NCI-H748 treated with DMSO at 0.1 percent for 48 hours (cell line): ENCODE measurements at regions not wholly inside any gene's neighbourhood (a gene's known extent, or its start where the extent isn't known, plus 50 kb on each side); places are given as distances from the start of the nearest gene placed in this dataset.

Experiments used
- DNase-seq: peaks from one replicate; lab custom pipeline; 2025; lab: John Stamatoyannopoulos, UW

DNA sequence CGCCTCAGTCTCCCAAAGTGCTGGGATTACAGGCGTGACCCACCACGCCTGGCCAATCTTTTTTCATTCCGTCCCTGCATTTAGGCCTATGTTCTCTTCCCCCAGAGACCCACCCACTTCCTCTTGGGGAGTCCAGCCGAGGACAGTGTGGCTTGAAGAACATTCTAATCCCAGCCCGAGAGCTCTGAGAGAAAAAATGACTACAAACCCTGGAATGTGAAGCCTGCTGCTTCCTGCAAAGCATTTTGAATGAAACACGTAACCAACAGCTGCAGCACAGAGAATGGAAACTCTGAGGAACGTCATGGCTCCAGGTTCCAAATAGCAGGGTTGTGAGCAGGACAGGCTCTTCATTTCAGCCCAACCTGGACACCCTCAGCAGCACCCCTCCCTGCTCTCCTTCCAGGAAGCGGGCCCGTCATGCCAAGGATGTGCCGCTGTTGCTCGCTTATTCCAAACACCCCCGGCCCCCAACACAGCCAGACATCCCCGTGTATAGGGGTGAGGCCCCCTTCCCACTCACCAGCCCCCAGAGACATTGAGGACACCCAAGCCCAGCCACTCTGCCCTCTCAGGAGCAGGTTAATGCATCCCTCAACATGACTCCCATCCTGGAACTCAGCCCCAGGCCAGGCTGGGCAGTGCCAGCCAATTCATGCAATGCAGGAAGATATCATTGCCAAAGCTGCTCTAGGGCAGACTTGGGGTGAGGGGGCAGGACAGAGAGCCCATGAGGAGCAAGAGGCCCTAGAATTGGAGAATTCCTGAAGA is 139.8 kb downstream of the ZFP36L2 start:
- DNase-seq: no peak

- DNase-seq: no peak
These were observed 140.5 kb downstream of the ZFP36L2 start for GRCh38 chr2:43085929-43086328.

GRCh38 chr2:43085505-43085904 is 140.9 kb downstream of the ZFP36L2 start:
- DNase-seq: no peak

DNA sequence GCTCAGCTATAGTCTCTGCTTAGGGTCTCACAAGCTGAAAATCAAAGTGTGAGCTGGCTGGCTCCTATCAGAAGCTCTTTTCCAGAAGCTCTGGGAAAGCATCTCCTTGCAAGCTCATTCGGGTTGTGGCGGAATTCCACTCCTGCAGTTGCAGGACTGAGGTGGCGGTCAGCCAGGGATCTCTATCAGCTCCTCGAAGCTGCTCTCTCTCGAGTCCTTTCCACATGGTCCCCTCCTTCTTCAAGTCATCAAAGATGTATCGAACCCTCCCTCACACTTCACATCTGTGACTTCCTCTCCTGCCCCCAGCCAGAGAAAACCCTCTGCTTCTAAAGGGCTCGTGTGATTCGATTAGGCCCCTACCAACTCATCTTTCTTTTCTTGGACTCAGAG is 141.7 kb downstream of the ZFP36L2 start:
- DNase-seq: no peak

DNA sequence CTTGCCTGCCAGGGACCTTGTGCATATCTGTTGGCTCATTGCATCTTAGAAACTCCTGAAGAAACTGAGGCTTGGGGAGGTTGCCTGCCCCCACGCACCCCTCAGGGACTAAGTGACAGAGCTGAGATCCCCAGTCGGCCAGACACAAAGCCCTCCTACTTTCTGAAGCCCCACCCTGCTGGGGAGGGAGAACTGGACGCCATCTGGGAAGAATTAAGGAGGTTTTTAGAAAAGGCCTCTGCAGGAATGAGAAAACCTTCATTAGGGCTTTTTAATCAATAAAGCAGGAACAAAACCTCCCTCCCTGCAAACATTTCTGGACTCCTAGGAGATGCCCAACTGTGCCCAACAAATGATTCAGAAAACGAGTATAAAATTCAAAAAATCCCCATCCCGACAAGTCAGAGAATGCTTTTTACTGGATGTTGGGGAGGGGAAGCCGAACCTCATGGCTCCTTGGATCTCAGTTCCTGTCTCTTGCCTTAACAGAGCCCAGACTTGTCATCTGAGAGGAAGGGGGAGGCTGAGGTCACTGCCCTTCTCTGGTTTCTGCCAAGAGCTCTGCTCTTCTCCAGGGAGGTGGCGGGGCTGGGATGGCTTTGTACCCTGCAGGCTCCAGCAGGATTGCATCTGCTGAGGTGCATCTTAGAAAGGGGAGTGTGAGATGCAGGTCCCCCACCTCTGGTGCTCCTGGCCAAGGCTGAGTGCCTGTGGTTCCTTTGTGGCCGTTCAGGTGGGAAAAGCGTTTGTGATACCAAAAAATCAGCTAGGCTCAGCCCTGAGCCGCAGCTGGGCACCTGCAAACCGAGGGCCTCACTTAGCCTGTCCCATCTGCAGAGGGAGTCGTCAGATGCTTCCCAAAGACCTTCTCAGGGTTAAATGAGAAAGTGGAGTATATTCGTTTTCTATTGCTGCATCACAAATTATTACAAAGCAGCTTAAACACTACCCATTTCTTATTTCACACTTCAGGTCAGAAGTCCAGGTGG is 142.4 kb downstream of the ZFP36L2 start:
- DNase-seq: no peak

DNA sequence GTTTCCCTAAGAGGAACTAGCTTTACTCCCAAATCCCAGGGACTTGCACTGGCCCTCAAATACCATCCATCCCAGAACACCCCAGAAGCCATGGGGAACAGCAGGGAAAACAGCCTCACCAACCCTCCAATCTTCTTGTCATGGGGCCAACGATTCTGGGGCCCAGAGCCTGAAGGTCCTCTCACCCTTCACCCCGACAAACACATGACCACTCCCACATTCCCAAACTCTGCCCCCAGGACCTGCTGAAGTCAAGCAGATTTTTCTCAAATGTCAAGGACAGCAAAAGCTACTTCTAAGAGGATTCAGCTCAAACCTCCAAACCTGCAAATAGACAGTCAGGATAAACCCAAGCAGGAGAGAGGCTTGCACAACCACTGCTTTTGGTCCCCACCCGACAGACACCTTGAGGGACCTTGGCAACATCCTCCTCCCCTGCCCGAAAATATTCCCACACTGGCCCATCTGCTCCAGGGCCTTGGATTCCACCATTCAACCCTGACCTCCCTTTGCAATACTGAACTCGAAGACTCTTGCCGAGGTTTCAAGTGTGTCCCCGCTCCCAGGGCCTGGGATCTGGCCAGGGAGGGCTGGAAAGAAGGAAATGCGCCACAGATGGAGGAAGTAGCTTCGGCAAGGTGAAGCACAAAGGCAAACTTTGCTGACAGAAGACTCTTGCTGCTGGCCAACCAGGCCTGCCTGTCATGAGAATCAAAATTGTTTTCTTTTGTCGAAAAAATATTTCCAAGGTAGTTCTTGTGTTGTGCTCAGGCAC is 143.3 kb downstream of the ZFP36L2 start:
- DNase-seq: no peak

DNA sequence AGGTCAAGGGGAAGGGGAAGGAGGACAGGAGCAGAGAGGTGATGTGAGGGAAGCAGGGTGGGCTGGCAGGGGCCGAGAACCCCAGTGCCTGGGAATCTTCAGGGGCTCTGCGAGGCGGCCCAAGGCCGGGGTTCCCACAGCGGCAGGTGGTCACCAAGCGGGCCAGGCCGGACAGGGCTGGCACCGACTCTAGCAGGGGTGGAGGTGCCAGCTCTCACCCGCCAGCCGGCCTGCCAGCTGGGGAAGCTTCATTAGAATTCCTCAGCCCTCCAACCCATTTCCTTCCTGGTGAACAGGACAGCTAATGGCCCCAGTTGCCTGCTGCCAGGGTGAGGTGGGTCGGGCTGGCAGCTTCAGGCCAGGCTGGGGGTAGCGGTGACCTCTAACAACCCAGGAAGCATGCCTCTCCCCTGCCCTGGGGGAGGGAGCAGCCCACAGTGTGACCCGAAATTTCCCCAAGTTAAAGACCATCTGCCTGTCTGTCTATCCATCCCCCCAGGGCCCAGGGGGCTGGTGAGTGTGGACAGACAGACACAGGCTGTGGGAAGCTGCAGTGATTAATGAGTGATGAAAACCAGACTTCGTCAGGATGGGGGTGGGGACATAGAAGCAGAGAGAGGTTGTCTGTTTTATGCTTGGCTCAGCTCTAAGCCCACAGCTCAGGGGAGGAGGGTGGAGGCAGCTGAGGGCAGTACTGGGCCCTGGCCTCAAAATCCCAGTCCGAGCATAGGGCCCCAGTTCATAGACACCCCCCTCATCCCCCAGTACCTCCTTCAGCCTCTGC is 144.1 kb downstream of the ZFP36L2 start:
- DNase-seq: no peak

DNA sequence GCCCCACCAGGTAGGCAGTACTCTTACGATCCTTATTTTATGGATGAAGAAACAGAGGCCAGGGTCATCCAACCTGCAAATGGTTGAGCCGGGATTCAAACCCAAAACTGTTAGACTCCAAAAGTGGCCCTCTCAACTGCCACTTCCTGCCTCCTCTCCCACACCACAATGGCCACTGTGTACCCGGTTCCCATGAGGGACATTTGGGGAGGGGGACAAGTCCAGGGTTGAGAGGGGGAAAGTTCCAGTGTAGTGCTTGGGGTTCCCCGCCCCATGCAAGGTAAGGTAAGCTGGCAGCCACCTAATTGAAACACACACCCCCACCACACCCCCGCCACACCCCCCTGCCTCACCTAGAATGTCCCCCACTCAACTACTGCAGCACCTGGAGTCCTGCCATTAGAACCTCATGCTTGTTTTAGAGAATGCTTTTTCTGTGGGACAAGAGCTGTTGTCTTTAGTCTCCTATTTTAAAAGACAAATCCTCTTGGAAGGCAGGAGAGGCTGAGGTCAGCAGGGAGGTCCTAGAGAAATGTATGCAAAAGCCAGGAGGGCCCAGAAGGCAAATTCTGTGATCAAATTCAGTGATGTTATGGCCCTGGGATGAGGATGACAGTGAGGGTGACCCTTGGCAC is 145.2 kb downstream of the ZFP36L2 start:
- DNase-seq: no peak

DNA sequence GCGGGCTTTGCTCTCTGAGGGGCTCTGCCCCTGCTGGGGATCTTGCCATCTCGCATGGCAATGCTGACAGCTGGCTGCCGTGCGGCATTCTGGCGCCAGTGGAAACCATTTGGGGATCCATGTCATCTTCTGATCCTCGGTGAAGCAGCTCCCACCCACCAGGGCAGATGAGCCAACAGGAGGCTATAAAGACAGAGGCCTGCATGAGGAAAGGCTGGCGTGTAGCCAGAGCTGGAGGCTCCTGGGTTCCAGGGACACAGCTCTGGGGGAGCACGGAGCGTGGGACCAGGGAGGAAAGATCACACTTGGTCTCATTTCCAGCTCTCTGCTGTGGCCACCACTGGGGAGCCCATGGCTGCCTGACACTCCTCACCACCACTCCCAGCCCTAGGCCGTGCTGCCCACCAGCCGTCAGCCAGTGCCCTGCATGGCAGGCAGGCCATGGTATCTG is 145.8 kb downstream of the ZFP36L2 start:
- no peak for DNase-seq

DNA sequence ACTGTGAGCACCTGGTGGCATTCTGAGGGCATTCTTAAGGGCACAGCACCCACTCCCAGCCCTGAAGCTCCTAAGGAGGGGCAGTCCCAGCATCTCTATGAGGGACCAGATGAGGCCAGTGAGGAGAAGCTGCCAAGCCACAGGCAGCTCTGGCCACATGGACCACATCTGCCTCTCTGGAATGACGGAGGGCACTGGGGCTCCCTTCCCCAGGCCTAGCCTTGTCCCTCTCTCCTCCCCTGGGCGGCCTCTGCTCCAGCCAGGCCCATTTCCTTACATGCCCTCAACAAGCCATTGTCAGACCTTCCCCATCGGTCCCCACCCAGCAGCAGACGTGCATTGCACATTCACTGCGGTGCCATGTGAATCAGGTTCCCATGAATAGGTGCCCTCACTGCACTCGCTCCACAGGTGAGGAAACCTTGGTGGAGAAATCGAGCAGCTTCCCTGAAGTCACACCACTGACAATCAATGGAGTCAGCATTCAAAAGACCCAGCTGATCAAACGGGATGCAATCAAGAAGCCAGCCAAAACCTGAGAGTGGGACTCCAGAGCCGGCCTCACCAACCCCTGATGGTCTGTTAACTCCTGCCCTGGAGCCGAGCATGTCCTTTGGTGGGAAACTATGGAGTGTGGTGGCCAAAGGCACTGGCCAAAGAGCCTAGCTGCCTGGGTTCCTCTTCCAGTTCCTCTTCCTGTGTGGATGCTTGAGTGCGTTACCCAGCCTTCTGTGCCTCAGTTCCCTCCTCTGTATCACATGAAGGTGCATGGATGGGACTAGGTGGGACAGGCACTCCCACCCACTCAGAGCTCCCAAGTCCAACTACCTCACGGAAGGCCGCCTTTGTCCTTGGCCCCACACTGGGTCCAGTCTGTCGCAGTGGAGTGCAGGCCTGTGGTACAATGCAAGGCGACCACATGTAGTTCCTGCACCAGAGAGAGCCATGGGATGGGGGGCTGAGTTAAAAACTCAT is 147.3 kb downstream of the ZFP36L2 start:
- DNase-seq: no peak

GRCh38 chr2:43078301-43078700 is 148.1 kb downstream of the ZFP36L2 start:
- no peak for DNase-seq

GRCh38 chr2:43077876-43078275 is 148.5 kb downstream of the ZFP36L2 start:
- no peak for DNase-seq

DNA sequence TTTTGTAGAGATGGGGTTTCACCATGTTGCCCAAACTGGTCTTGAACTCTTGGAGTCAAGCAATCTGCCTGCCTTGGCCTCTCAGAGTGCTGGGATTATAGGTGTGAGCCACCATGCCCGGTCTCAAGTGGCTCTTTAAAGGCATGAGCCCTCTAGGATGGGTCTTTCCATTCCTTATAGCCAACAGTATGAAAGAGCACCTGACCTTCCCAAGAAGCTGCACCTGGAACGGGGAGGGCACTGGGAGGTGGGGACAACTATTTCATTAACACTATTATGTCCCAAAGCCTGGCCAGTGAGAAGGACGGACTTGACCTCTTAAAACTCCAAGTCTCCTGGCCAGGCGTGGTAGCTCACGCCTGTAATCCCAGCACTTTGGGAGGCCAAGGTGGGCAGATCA is 149.7 kb downstream of the ZFP36L2 start:
- no peak for DNase-seq

DNA sequence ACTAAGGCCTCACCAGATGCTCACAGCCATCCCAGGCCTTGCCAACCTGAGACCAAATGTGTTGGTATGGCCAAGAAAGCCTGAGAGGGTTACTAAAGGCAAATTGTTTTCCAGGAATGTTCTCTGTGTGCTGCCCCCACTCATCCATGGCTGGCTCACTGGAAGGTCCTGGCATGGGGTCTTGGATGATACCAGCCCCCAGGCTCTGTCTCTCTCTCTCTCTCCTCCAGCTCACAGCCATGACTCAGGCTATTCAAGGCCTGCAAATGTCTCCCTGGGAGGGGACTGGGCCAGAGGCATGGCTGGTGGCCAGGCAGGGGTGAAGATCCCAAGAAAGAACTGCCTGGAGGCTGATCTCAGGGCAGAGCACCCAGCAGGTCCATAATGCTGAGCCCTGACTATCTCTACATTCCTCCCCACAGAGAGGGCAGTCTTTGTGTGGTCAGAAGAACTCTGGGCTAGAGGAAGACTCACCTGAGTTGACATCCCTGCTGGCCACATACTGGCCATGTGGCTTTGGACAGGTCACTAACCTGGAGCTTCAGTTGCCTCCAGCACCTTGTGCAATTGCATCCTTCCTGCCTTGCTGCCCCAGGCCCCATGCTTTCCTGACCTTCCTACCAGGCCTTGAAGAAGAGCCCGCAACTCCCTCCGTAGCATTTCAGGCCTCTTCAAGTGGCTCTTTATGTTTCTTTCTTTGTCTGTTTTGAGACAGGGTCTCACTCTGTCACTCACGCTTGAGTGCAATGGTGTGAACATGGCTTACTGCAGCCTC is 150.4 kb downstream of the ZFP36L2 start:
- no peak for DNase-seq

DNA sequence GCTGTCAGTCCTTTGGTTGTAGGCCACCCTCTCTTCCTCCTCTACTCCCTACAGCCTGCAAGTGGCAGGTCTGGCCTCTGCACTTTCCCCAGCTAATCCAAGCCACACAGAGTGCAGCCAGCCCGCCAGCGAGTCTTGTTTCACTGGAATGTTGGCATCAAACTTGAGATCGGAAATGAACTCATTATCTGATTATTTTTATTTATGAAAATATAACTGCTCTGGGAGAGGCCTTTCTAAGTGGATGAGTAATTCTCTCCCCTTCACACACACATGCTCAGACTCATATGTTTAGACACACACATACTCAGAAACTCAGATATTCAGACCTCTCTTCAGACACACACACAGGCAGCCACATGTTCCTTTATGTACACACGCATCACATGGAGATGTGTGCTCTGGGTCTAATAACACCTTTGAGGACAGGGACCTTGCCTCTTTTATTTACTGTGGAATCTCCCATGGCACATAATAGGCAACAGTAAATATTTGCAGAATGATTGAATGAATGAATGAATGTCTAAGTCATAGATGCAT is 151.3 kb downstream of the ZFP36L2 start:
- DNase-seq: no peak

- no peak for DNase-seq
These were observed 151.8 kb downstream of the ZFP36L2 start for GRCh38 chr2:43074592-43075053.

DNA sequence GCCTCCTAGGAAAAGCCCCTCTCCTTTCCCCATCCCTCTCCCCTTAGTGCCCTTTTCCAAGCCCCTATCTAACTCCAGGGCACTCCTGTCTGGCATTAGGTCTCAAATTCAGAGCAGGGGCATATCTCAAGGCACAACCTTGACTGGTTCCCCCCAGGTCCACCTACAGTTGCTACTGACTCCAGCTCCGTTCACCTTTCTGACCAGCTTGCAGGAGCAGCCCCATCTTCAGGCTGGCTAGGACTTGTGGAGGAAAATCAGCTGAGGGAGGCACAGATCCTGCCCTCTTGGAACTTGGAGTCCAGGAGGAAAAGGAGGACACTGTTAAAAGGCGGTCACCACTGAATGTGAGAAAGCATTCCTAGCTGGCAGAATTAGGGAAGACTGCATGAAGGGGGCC is 152.4 kb downstream of the ZFP36L2 start:
- no peak for DNase-seq

- no peak for DNase-seq
These were observed 153.0 kb downstream of the ZFP36L2 start for GRCh38 chr2:43073401-43073825.
